ENCODE measurements at regions not wholly inside any gene's neighbourhood (a gene's known extent, or its start where the extent isn't known, plus 50 kb on each side); places are given as distances from the start of the nearest gene placed in this dataset.

DNA sequence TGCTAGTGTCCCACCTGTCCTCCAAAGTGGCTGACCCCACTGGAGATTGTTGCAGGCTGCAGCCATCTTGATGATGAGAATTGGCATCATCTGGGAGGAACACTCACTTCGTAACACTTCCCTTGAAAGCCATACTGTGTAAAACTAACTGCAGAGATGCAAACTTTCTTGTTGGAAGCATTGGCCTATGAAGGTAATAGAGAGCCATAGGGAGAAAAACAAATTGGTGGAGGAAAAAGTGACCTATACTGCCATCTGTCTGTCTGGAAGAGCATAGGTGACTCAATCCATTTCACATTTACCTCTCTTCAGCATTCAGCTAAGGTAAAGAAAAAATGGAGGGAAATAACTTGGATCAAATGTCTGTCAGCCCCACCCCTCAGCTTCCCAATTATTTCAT, 473.4 kb downstream of the NTRK2 start:
- H3K4me3 Mint-ChIP-seq (ENCODE audit: low read depth): no peak overlapping the region
- TF ChIP-seq CTCF (IDR thresholded peaks at IDR 0.05; ENCODE audit: unreplicated experiment): peak; percentile 61
- DNase-seq (ENCODE audit: low spot score, unreplicated experiment): no peak
- H3K9me3 Mint-ChIP-seq (ENCODE audit: low read depth): no peaks in the 10 kb centered on the region
- H3K36me3 Mint-ChIP-seq (ENCODE audit: insufficient read depth): no peaks in the 10 kb centered on the region
- peaks cover 6% of the 10 kb centered on the region for H3K27me3 Mint-ChIP-seq
- no peaks in the 10 kb centered on the region for H3K4me1 Mint-ChIP-seq (ENCODE audit: low read depth)
- H3K27ac Mint-ChIP-seq: no peak overlapping the region

- Mint-ChIP-seq H3K27me3 (peaks cover 5% of the 10 kb centered on the region), H3K27ac (no peak overlapping the region), H3K36me3 (ENCODE audit: insufficient read depth) (no peaks in the 10 kb centered on the region), H3K4me1 (ENCODE audit: low read depth) (no peaks in the 10 kb centered on the region), H3K4me3 (ENCODE audit: low read depth) (no peak overlapping the region), H3K9me3 (ENCODE audit: low read depth) (no peaks in the 10 kb centered on the region)
- no peak for TF ChIP-seq CTCF (IDR thresholded peaks at IDR 0.05; ENCODE audit: unreplicated experiment)
- no peak for DNase-seq (ENCODE audit: low spot score, unreplicated experiment)
Observed at GRCh38 chr9:85142496-85142911, 473.0 kb downstream of the NTRK2 start.

DNA sequence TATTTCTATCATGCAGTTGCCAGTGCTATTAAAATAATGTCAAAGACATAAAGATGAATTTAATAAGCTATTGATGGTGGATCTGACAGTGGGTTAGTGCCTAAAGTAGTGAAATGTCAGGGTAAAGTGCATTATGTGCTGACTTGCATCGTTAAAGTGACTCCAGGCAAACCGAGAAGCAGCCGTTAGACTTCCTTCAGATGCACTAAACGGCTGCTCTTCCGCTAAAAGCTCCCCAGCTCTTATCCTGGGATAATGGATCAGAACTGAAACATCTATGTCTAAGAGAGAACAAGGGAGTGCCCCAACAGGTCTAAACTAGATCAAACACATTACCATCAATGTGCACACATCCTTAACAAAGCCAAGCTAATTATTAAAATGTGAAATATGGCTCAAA, 468.2 kb downstream of the NTRK2 start:
- Mint-ChIP-seq H3K4me1 (ENCODE audit: low read depth) (no peaks in the 10 kb centered on the region), H3K27ac (no peak overlapping the region), H3K9me3 (ENCODE audit: low read depth) (peaks cover 6% of the 10 kb centered on the region), H3K27me3 (no peaks in the 10 kb centered on the region), H3K4me3 (ENCODE audit: low read depth) (no peak overlapping the region), H3K36me3 (ENCODE audit: insufficient read depth) (no peaks in the 10 kb centered on the region)
- TF ChIP-seq CTCF (IDR thresholded peaks at IDR 0.05; ENCODE audit: unreplicated experiment): no peak
- no peak for DNase-seq (ENCODE audit: low spot score, unreplicated experiment)

- no peaks in the 10 kb centered on the region for H3K4me1 Mint-ChIP-seq (ENCODE audit: low read depth)
Observed at GRCh38 chr9:85136987-85137386, 467.5 kb downstream of the NTRK2 start.

DNA sequence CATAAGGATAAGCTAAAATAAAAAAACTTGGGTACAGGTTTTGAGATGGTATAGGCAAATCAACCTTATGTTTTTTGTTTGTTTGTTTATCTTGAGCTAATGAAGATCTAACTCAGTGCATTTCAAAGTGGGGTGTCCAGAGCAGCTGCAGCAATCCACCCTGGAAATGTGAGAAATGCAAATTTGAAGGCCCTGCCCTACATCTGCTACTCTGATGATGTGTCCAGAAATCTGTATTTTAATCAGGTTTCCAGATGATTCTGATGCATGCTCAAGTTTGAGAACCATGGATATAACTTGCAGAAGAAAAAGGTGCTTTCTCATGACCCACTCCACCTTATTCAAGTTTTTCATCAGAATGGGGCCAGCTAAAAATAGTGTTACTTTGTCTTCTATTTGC, 467.0 kb downstream of the NTRK2 start:
- Mint-ChIP-seq H3K4me1 (ENCODE audit: low read depth) (no peaks in the 10 kb centered on the region), H3K4me3 (ENCODE audit: low read depth) (no peak overlapping the region), H3K36me3 (ENCODE audit: insufficient read depth) (no peaks in the 10 kb centered on the region), H3K9me3 (ENCODE audit: low read depth) (peaks cover 7% of the 10 kb centered on the region), H3K27me3 (no peaks in the 10 kb centered on the region), H3K27ac (no peak overlapping the region)
- DNase-seq (ENCODE audit: low spot score, unreplicated experiment): no peak
- no peak for TF ChIP-seq CTCF (IDR thresholded peaks at IDR 0.05; ENCODE audit: unreplicated experiment)

More at GRCh38 chr9:85136987-85137386, 467.5 kb downstream of the NTRK2 start:
- Mint-ChIP-seq H3K4me3 (ENCODE audit: low read depth) (no peak overlapping the region), H3K9me3 (ENCODE audit: low read depth) (peaks cover 7% of the 10 kb centered on the region), H3K27ac (no peak overlapping the region), H3K27me3 (no peaks in the 10 kb centered on the region), H3K36me3 (ENCODE audit: insufficient read depth) (no peaks in the 10 kb centered on the region)
- TF ChIP-seq CTCF (IDR thresholded peaks at IDR 0.05; ENCODE audit: unreplicated experiment): no peak
- DNase-seq (ENCODE audit: low spot score, unreplicated experiment): no peak
